ENCODE measurements at regions not wholly inside any gene's neighbourhood (a gene's known extent, or its start where the extent isn't known, plus 50 kb on each side); places are given as distances from the start of the nearest gene placed in this dataset.
A peak's percentile ranks its signal among the peaks of the same experiment; 100 is the strongest.

- peak; percentile 79 for DNase-seq (ENCODE audit: low spot score)
Measured at GRCh38 chr13:63435667-63436324, 2020.1 kb upstream of the PCDH20 start.

- no peak for DNase-seq (ENCODE audit: low spot score)
Measured at GRCh38 chr13:63433546-63434150, 2018.0 kb upstream of the PCDH20 start.

- no peak for DNase-seq (ENCODE audit: low spot score)
Measured at GRCh38 chr13:63427170-63427569, 2011.5 kb upstream of the PCDH20 start.

- no peak for DNase-seq (ENCODE audit: low spot score)
Measured at GRCh38 chr13:63425131-63425530, 2009.5 kb upstream of the PCDH20 start.

- DNase-seq (ENCODE audit: low spot score), result no peak
Measured at GRCh38 chr13:63421123-63421522, 2005.5 kb upstream of the PCDH20 start.

GRCh38 chr13:63420685-63421084 is 2005.0 kb upstream of the PCDH20 start:
- no peak for DNase-seq (ENCODE audit: low spot score)

- no peak for DNase-seq (ENCODE audit: low spot score)
Measured at GRCh38 chr13:63414247-63414646, 1998.6 kb upstream of the PCDH20 start.

- peak; percentile 3 for DNase-seq (ENCODE audit: low spot score)
Measured at GRCh38 chr13:63409791-63410351, 1994.2 kb upstream of the PCDH20 start.

GRCh38 chr13:63408331-63409189 is 1992.9 kb upstream of the PCDH20 start:
- DNase-seq (ENCODE audit: low spot score), result peak; percentile 3

GRCh38 chr13:63403733-63404132 is 1988.1 kb upstream of the PCDH20 start:
- DNase-seq (ENCODE audit: low spot score), result no peak

GRCh38 chr13:63396746-63397145 is 1981.1 kb upstream of the PCDH20 start:
- no peak for DNase-seq (ENCODE audit: low spot score)

GRCh38 chr13:63393112-63393511 is 1977.5 kb upstream of the PCDH20 start:
- DNase-seq (ENCODE audit: low spot score), result no peak

- DNase-seq (ENCODE audit: low spot score), result no peak
Measured at GRCh38 chr13:63389756-63390155, 1974.1 kb upstream of the PCDH20 start.

- DNase-seq (ENCODE audit: low spot score), result no peak
Measured at GRCh38 chr13:63381078-63381859, 1965.6 kb upstream of the PCDH20 start.

GRCh38 chr13:63377986-63378385 is 1962.3 kb upstream of the PCDH20 start:
- DNase-seq (ENCODE audit: low spot score), result no peak

- no peak for DNase-seq (ENCODE audit: low spot score)
Measured at GRCh38 chr13:63370101-63370500, 1954.5 kb upstream of the PCDH20 start.

GRCh38 chr13:63367522-63368198 is 1952.0 kb upstream of the PCDH20 start:
- DNase-seq (ENCODE audit: low spot score), result peak; percentile 2

GRCh38 chr13:63364159-63364558 is 1948.5 kb upstream of the PCDH20 start:
- no peak for DNase-seq (ENCODE audit: low spot score)

GRCh38 chr13:63351533-63351932 is 1935.9 kb upstream of the PCDH20 start:
- DNase-seq (ENCODE audit: low spot score), result no peak

- DNase-seq (ENCODE audit: low spot score), result no peak
Measured at GRCh38 chr13:63351081-63351480, 1935.4 kb upstream of the PCDH20 start.

GRCh38 chr13:63345835-63346234 is 1930.2 kb upstream of the PCDH20 start:
- no peak for DNase-seq (ENCODE audit: low spot score)

Data from AG08395 (cell line).